ENCODE measurements at regions not wholly inside any gene's neighbourhood (a gene's known extent, or its start where the extent isn't known, plus 50 kb on each side); places are given as distances from the start of the nearest gene placed in this dataset.
"Not testable (repeated sequence)": the region's sequence is repeated elsewhere in the genome, so short reads cannot be mapped to it uniquely, and the experiment has no call there.

DNA sequence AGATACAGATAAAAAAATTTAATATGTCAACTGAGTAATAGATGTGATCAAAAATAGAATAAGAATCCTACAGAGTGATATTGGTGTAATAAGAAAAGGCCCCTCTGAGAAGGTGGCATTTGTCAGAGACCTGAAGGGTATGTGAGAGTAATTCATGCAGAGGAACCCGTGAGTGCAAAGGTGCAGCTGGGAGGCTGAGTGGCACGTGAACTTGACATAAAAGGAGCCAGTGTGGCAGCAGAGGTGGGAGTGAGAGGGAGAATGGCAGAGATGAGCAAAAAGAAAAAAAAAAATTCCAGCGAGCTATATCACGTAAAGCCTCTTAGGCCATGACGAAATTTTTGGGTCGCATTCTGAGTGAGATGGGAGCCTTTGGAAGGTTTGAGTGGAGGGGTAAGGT, 588.9 kb downstream of the KCTD12 start:
- no peak overlapping the region for H3K4me3 Mint-ChIP-seq
- no peak overlapping the region for H3K27ac ChIP-seq (ENCODE audit: low read depth in 1 of 2, low read length in 2 of 2)
- peaks cover 0 to 9% of the 10 kb centered on the region in 2 experiments for H3K9me3 ChIP-seq (ENCODE audit: control insufficient read depth in 1 of 2, insufficient read depth in 1 of 2, low read length in 2 of 2)
- DNase-seq, result no peak
- no peak overlapping the region for H3K27ac Mint-ChIP-seq
- H3K27me3 ChIP-seq (ENCODE audit: control insufficient read depth in 1 of 2, insufficient read depth in 2 of 2, low read length in 2 of 2), result no peaks in the 10 kb centered on the region
- POLR2A ChIA-PET, result no interaction called here
- H3K4me3 ChIP-seq (ENCODE audit: low read length), result no peak overlapping the region
- no peaks in the 10 kb centered on the region for H3K4me1 Mint-ChIP-seq (ENCODE audit: low read depth)
- no peaks in the 10 kb centered on the region for H3K4me1 ChIP-seq (ENCODE audit: insufficient read depth, low read length)
- intact Hi-C loops (cut with DNase I, micrococcal nuclease), result no loop called here
- H3K9me3 Mint-ChIP-seq, result no peaks in the 10 kb centered on the region
- H3K36me3 Mint-ChIP-seq (ENCODE audit: low read depth), result no peaks in the 10 kb centered on the region
- ATAC-seq (ENCODE audit: poor library complexity), result no peak
- no peaks in the 10 kb centered on the region for H3K36me3 ChIP-seq (ENCODE audit: insufficient read depth, low read length)
- TF ChIP-seq, protein P1, sequence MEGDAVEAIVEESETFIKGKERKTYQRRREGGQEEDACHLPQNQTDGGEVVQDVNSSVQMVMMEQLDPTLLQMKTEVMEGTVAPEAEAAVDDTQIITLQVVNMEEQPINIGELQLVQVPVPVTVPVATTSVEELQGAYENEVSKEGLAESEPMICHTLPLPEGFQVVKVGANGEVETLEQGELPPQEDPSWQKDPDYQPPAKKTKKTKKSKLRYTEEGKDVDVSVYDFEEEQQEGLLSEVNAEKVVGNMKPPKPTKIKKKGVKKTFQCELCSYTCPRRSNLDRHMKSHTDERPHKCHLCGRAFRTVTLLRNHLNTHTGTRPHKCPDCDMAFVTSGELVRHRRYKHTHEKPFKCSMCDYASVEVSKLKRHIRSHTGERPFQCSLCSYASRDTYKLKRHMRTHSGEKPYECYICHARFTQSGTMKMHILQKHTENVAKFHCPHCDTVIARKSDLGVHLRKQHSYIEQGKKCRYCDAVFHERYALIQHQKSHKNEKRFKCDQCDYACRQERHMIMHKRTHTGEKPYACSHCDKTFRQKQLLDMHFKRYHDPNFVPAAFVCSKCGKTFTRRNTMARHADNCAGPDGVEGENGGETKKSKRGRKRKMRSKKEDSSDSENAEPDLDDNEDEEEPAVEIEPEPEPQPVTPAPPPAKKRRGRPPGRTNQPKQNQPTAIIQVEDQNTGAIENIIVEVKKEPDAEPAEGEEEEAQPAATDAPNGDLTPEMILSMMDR (IDR thresholded peaks at IDR 0.05), result no peak
- no peaks in the 10 kb centered on the region for H3K27me3 Mint-ChIP-seq
- CTCF ChIA-PET, result no interaction called here

DNA sequence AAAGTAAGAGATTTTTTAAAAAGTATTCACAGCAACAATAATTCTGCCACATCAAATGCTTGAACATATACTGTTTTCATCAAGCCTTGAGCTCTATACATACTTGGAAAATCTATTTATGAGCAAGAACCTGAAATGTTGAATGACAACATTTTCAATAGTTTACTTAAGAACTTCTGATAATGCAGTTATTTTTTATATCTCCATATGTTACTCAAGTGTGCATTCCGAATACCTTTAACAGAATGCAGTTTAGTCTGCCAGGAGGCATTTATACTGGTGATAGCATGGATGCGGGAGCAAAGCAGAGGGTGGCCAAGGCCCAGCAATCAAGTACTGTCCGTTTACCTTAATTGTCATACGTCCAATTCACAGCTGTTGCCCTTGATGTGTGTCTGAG, 589.5 kb downstream of the KCTD12 start:
- intact Hi-C loops (cut with DNase I, micrococcal nuclease), result no loop called here
- no peak overlapping the region for H3K27ac ChIP-seq (ENCODE audit: low read depth in 1 of 2, low read length in 2 of 2)
- POLR2A ChIA-PET, result no interaction called here

DNA sequence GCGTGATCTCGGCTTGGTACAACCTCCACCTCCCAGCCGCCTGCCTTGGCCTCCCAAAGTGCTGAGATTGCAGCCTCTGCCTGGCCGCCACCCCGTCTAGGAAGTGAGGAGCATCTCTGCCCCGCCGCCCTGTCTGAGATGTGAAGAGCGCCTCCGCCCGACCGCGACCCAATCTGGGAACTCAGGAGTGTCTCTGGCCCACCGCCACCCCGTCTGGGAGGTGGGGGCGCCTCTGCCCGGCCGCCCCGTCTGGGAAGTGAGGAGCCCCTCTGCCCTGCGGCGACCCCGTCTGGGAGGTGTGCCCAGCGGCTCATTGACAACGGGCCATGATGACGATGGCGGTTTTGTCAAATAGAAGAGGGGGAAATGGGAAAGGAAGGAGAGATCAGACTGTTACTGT, 591.2 kb downstream of the KCTD12 start:
- H3K4me3 ChIP-seq (ENCODE audit: low read length); CTCF ChIA-PET; H3K27me3 ChIP-seq (ENCODE audit: control insufficient read depth in 1 of 2, insufficient read depth in 2 of 2, low read length in 2 of 2); H3K27ac ChIP-seq (ENCODE audit: low read depth in 1 of 2, low read length in 2 of 2); H3K27me3 Mint-ChIP-seq; POLR2A ChIA-PET; H3K27ac Mint-ChIP-seq; H3K9me3 Mint-ChIP-seq; ATAC-seq (ENCODE audit: poor library complexity); H3K9me3 ChIP-seq (ENCODE audit: control insufficient read depth in 1 of 2, insufficient read depth in 1 of 2, low read length in 2 of 2); H3K36me3 ChIP-seq (ENCODE audit: insufficient read depth, low read length); DNase-seq; H3K4me3 Mint-ChIP-seq; intact Hi-C loops (cut with DNase I, micrococcal nuclease); H3K4me1 Mint-ChIP-seq (ENCODE audit: low read depth); H3K36me3 Mint-ChIP-seq (ENCODE audit: low read depth); H3K4me1 ChIP-seq (ENCODE audit: insufficient read depth, low read length): not testable (repeated sequence)

More for the DNA sequence above, 589.5 kb downstream of the KCTD12 start:
- Mint-ChIP-seq H3K4me3 (no peak overlapping the region), H3K4me1 (ENCODE audit: low read depth) (no peaks in the 10 kb centered on the region), H3K36me3 (ENCODE audit: low read depth) (no peaks in the 10 kb centered on the region), H3K27me3 (no peaks in the 10 kb centered on the region), H3K27ac (no peak overlapping the region), H3K9me3 (no peaks in the 10 kb centered on the region)
- Histone ChIP-seq H3K9me3 (ENCODE audit: control insufficient read depth in 1 of 2, insufficient read depth in 1 of 2, low read length in 2 of 2) (peaks cover 0 to 9% of the 10 kb centered on the region in 2 experiments), H3K27me3 (ENCODE audit: control insufficient read depth in 1 of 2, insufficient read depth in 2 of 2, low read length in 2 of 2) (no peaks in the 10 kb centered on the region), H3K4me3 (ENCODE audit: low read length) (no peak overlapping the region), H3K36me3 (ENCODE audit: insufficient read depth, low read length) (no peaks in the 10 kb centered on the region), H3K4me1 (ENCODE audit: insufficient read depth, low read length) (no peaks in the 10 kb centered on the region)
- DNase-seq (no peak), ATAC-seq (ENCODE audit: poor library complexity) (no peak)
- TF ChIP-seq, protein P1 (IDR thresholded peaks at IDR 0.05), result no peak
- CTCF ChIA-PET, result no interaction called here

DNA sequence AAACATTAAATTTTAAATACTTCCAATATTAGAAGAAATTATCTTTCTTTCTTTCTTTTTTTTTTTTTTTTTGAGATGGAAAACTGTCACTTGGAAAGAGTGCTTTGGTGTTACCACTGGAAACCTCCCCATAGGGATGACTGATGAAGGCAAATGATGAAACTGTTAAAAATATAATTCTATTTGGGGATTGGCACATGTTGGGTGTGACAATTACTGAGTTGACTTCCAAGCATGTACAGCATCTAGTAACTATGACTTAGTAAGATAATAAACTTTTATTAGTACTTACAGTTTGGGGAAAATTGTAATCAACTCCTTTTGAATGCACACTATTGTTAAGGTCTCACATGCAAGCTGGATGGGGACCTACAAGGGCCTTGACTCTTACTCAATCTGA, 592.5 kb downstream of the KCTD12 start:
- TF ChIP-seq, protein P1 (IDR thresholded peaks at IDR 0.05), result no peak

More for the DNA sequence above, 592.5 kb downstream of the KCTD12 start:
- H3K9me3 ChIP-seq (ENCODE audit: control insufficient read depth in 1 of 2, insufficient read depth in 1 of 2, low read length in 2 of 2), result peaks cover 0 to 9% of the 10 kb centered on the region in 2 experiments
- H3K27ac Mint-ChIP-seq, result no peak overlapping the region
- no peak for DNase-seq
- H3K4me3 Mint-ChIP-seq, result no peak overlapping the region
- H3K9me3 Mint-ChIP-seq, result no peaks in the 10 kb centered on the region
- intact Hi-C loops (cut with DNase I, micrococcal nuclease), result no loop called here
- ChIA-PET CTCF (no interaction called here), POLR2A (no interaction called here)
- no peak for ATAC-seq (ENCODE audit: poor library complexity)
- H3K4me1 Mint-ChIP-seq (ENCODE audit: low read depth), result no peaks in the 10 kb centered on the region
- no peak overlapping the region for H3K27ac ChIP-seq (ENCODE audit: low read depth in 1 of 2, low read length in 2 of 2)
- H3K4me1 ChIP-seq (ENCODE audit: insufficient read depth, low read length), result no peaks in the 10 kb centered on the region
- H3K36me3 Mint-ChIP-seq (ENCODE audit: low read depth), result no peaks in the 10 kb centered on the region
- H3K36me3 ChIP-seq (ENCODE audit: insufficient read depth, low read length), result no peaks in the 10 kb centered on the region
- H3K27me3 ChIP-seq (ENCODE audit: control insufficient read depth in 1 of 2, insufficient read depth in 2 of 2, low read length in 2 of 2), result no peaks in the 10 kb centered on the region
- H3K4me3 ChIP-seq (ENCODE audit: low read length), result no peak overlapping the region
- H3K27me3 Mint-ChIP-seq, result no peaks in the 10 kb centered on the region
